ENCODE measurements at regions not wholly inside any gene's neighbourhood (a gene's known extent, or its start where the extent isn't known, plus 50 kb on each side); places are given as distances from the start of the nearest gene placed in this dataset.

DNA sequence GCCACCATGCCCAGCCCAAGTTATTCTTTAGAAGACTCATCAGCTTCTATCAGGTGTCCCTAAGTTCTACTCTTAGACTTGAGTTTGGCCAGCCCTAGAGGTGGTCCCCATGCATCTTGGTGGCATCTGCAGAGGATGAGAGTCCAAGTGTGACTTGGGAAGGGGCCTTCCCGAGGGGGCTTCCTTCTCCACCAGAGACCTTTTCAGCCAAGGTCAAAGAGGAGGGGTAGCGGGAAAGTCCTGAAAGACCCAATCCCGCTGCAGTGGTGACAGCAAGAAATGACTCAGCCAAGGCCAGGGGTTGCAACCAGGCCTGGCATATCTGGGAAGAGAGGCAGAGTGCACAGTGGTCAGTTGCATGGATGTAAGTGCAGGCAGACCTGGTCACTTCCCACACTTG lies 61.7 kb upstream of the MGMT start:
- Histone ChIP-seq H3K9me3 (ENCODE audit: control insufficient read depth in 4 of 4, insufficient read depth in 3 of 4, low read length in 3 of 4) (peaks cover 0 to 2% (median 0%) of the 10 kb centered on the region in 4 donors), H3K36me3 (ENCODE audit: control insufficient read depth in 4 of 4, insufficient read depth in 4 of 4, low read length in 4 of 4) (no peaks in the 10 kb centered on the region), H3K27ac (ENCODE audit: low read depth in 1 of 2, low read length in 1 of 2) (no peak overlapping the region), H3K27me3 (ENCODE audit: control insufficient read depth in 3 of 3, insufficient read depth in 3 of 3, low read length in 2 of 3) (peaks cover 0 to 7% (median 7%) of the 10 kb centered on the region in 3 donors), H3K4me1 (ENCODE audit: control insufficient read depth in 5 of 5, insufficient read depth in 5 of 5, low read length in 5 of 5) (no peaks in the 10 kb centered on the region), H3K9ac (ENCODE audit: insufficient read depth in 1 of 2, low read length in 2 of 2) (no peak overlapping the region), H3K4me3 (no peak overlapping the region)
- ATAC-seq (ENCODE audit: insufficient read depth, low FRiP score) (no peak), DNase-seq (no peak)
- TF ChIP-seq, protein P1, sequence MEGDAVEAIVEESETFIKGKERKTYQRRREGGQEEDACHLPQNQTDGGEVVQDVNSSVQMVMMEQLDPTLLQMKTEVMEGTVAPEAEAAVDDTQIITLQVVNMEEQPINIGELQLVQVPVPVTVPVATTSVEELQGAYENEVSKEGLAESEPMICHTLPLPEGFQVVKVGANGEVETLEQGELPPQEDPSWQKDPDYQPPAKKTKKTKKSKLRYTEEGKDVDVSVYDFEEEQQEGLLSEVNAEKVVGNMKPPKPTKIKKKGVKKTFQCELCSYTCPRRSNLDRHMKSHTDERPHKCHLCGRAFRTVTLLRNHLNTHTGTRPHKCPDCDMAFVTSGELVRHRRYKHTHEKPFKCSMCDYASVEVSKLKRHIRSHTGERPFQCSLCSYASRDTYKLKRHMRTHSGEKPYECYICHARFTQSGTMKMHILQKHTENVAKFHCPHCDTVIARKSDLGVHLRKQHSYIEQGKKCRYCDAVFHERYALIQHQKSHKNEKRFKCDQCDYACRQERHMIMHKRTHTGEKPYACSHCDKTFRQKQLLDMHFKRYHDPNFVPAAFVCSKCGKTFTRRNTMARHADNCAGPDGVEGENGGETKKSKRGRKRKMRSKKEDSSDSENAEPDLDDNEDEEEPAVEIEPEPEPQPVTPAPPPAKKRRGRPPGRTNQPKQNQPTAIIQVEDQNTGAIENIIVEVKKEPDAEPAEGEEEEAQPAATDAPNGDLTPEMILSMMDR (IDR thresholded peaks at IDR 0.05; ENCODE audit: control extremely low read depth, extremely low read depth), result no peak
- WGBS, 2 donors, result 85 to 89% methylated on average over 3 of the region's 3 CpGs

- H3K9ac ChIP-seq (ENCODE audit: insufficient read depth in 1 of 2, low read length in 2 of 2), result no peak overlapping the region
- no peak overlapping the region for H3K4me3 ChIP-seq
- TF ChIP-seq, protein P1 (IDR thresholded peaks at IDR 0.05; ENCODE audit: control extremely low read depth, extremely low read depth), result no peak
- peaks cover 0 to 2% (median 0%) of the 10 kb centered on the region in 4 donors for H3K9me3 ChIP-seq (ENCODE audit: control insufficient read depth in 4 of 4, insufficient read depth in 3 of 4, low read length in 3 of 4)
- no peak overlapping the region for H3K27ac ChIP-seq (ENCODE audit: low read depth in 1 of 2, low read length in 1 of 2)
- H3K36me3 ChIP-seq (ENCODE audit: control insufficient read depth in 4 of 4, insufficient read depth in 4 of 4, low read length in 4 of 4), result no peaks in the 10 kb centered on the region
- DNase-seq (no peak), ATAC-seq (ENCODE audit: insufficient read depth, low FRiP score) (no peak)
- 69 to 81% methylated on average over 20 of the region's 20 CpGs for WGBS, 2 donors
- peaks cover 0 to 46% (median 40%) of the 10 kb centered on the region in 3 donors for H3K27me3 ChIP-seq (ENCODE audit: control insufficient read depth in 3 of 3, insufficient read depth in 3 of 3, low read length in 2 of 3)
- H3K4me1 ChIP-seq (ENCODE audit: control insufficient read depth in 5 of 5, insufficient read depth in 5 of 5, low read length in 5 of 5), result no peaks in the 10 kb centered on the region
These were observed 56.2 kb upstream of the MGMT start for GRCh38 chr10:129410688-129411392.

- DNase-seq (no peak), ATAC-seq (ENCODE audit: insufficient read depth, low FRiP score) (no peak)
- no peak overlapping the region for H3K4me3 ChIP-seq
- H3K27ac ChIP-seq (ENCODE audit: low read depth in 1 of 2, low read length in 1 of 2), result no peak overlapping the region
- no peak overlapping the region for H3K9ac ChIP-seq (ENCODE audit: insufficient read depth in 1 of 2, low read length in 2 of 2)
- no peaks in the 10 kb centered on the region for H3K4me1 ChIP-seq (ENCODE audit: control insufficient read depth in 5 of 5, insufficient read depth in 5 of 5, low read length in 5 of 5)
- 94 to 95% methylated on average over 8 of the region's 8 CpGs for WGBS, 2 donors
- TF ChIP-seq, protein P1 (IDR thresholded peaks at IDR 0.05; ENCODE audit: control extremely low read depth, extremely low read depth), result no peak
- H3K36me3 ChIP-seq (ENCODE audit: control insufficient read depth in 4 of 4, insufficient read depth in 4 of 4, low read length in 4 of 4), result no peaks in the 10 kb centered on the region
- peaks cover 0 to 2% (median 0%) of the 10 kb centered on the region in 4 donors for H3K9me3 ChIP-seq (ENCODE audit: control insufficient read depth in 4 of 4, insufficient read depth in 3 of 4, low read length in 3 of 4)
- peaks cover 0 to 50% (median 45%) of the 10 kb centered on the region in 3 donors for H3K27me3 ChIP-seq (ENCODE audit: control insufficient read depth in 3 of 3, insufficient read depth in 3 of 3, low read length in 2 of 3)
These were observed 55.7 kb upstream of the MGMT start for GRCh38 chr10:129411393-129411705.

- Histone ChIP-seq H3K9ac (ENCODE audit: insufficient read depth in 1 of 2, low read length in 2 of 2) (no peak overlapping the region), H3K9me3 (ENCODE audit: control insufficient read depth in 4 of 4, insufficient read depth in 3 of 4, low read length in 3 of 4) (peaks cover 0 to 2% (median 0%) of the 10 kb centered on the region in 4 donors), H3K27me3 (ENCODE audit: control insufficient read depth in 3 of 3, insufficient read depth in 3 of 3, low read length in 2 of 3) (peaks cover 0 to 54% (median 48%) of the 10 kb centered on the region in 3 donors), H3K4me1 (ENCODE audit: control insufficient read depth in 5 of 5, insufficient read depth in 5 of 5, low read length in 5 of 5) (no peaks in the 10 kb centered on the region), H3K36me3 (ENCODE audit: control insufficient read depth in 4 of 4, insufficient read depth in 4 of 4, low read length in 4 of 4) (no peaks in the 10 kb centered on the region), H3K4me3 (no peak overlapping the region), H3K27ac (ENCODE audit: low read depth in 1 of 2, low read length in 1 of 2) (no peak overlapping the region)
- whole genome bisulfite sequencing, 2 donors, result 74 to 85% methylated on average over 7 of the region's 7 CpGs
- TF ChIP-seq, protein P1 (IDR thresholded peaks at IDR 0.05; ENCODE audit: control extremely low read depth, extremely low read depth), result no peak
- no peak for ATAC-seq (ENCODE audit: insufficient read depth, low FRiP score)
- DNase-seq, result no peak
These were observed 55.3 kb upstream of the MGMT start for GRCh38 chr10:129411772-129412171.

All from lung (tissue), 11 donors.